ENCODE measurements at regions not wholly inside any gene's neighbourhood (a gene's known extent, or its start where the extent isn't known, plus 50 kb on each side); places are given as distances from the start of the nearest gene placed in this dataset.
A peak's percentile ranks its signal among the peaks of the same experiment; 100 is the strongest.

DNA sequence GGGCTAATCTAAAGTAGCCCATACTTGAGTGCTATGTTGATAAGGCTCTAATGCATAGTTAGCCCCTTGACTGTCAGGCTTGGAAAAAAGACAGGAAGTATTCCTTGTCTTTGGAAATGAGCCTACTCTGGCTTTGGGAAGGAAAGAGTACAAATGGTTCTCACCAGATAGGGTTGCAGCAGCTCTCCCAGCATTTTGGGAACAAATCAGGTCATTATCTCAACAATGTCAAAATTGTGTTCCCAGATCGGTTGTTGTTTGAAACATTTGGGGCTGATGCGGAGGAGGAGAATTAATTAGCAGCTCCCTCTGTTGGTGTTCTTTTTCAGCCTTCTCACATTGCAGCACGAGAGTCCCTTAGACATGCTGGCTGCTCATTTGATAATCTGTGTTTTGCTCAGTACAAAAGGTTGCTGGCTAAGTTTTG lies 294.7 kb upstream of the DMRT1 start:
- TF ChIP-seq CTCF (IDR thresholded peaks at IDR 0.05; ENCODE audit: extremely low read depth in 1 of 2, insufficient read depth in 1 of 2, low read depth in 1 of 2, low read length in 2 of 2) (peak in 1 of 2 donors; percentile 15), MYC (IDR thresholded peaks at IDR 0.05; ENCODE audit: low read depth, low read length) (no peak)

All from endothelial cell of umbilical vein (primary cell).